Erythroblast (primary cell): ENCODE measurements at regions not wholly inside any gene's neighbourhood (a gene's known extent, or its start where the extent isn't known, plus 50 kb on each side); places are given as distances from the start of the nearest gene placed in this dataset.

Experiments used
- GATA1 ChIP-seq: IDR thresholded peaks from 2 replicates; pipeline ENCODE4 v1.6.1; 2011; ENCODE audit warnings: low read depth, mild to moderate bottlenecking, control low read depth, low read length, moderate library complexity
- POLR2A ChIP-seq: IDR thresholded peaks from 2 replicates; pipeline ENCODE4 v1.6.1; 2011; ENCODE audit warnings: mild to moderate bottlenecking, low read length

GRCh38 chr10:3691482-3691881, 93.5 kb downstream of the KLF6 start:
- TF ChIP-seq POLR2A (no peak), GATA1 (no peak)
